Astrocyte (in vitro differentiated cells and primary cell): ENCODE measurements at regions not wholly inside any gene's neighbourhood (a gene's known extent, or its start where the extent isn't known, plus 50 kb on each side); places are given as distances from the start of the nearest gene placed in this dataset.

ENCODE experiments used
- DNase-seq: peaks from one replicate; pipeline ENCODE4 v3.0.0-alpha.2; 2010; ENCODE audit warnings: low read depth
- FAIRE-seq: peaks from 2 replicates; lab custom pipeline; 2011; peaks lifted over from hg19 to GRCh38; lab: Jason Lieb, UNC
- H2AFZ ChIP-seq: 2 replicates; pipeline ENCODE4 v1.6.0; 2012; ENCODE audit warnings: low read depth, low read length, inconsistent platforms
- H3K27ac ChIP-seq: 2 replicates; pipeline ENCODE4 v1.5.1; 2011; ENCODE audit warnings: low read depth, low read length, inconsistent platforms
- H3K27me3 ChIP-seq: 2 replicates; pipeline ENCODE4 v1.6.0; 2011; ENCODE audit warnings: low read length, inconsistent platforms; ENCODE audit not compliant: insufficient read depth
- H3K36me3 ChIP-seq: 2 replicates; pipeline ENCODE4 v1.5.1; 2011; ENCODE audit warnings: low read length, inconsistent platforms; ENCODE audit not compliant: insufficient read depth
- H3K4me1 ChIP-seq: 2 replicates; pipeline ENCODE4 v1.5.1; 2011; ENCODE audit warnings: low read length, inconsistent platforms; ENCODE audit not compliant: insufficient read depth
- H3K4me2 ChIP-seq: 2 replicates; pipeline ENCODE4 v1.6.0; 2012; ENCODE audit warnings: low read length, inconsistent platforms
- H3K4me3 ChIP-seq: 2 replicates; pipeline ENCODE4 v1.5.1; 2011; ENCODE audit warnings: low read depth, mild to moderate bottlenecking, low read length, inconsistent platforms; ENCODE audit not compliant: insufficient read depth
- H3K79me2 ChIP-seq: 2 replicates; pipeline ENCODE4 v1.6.0; 2012; ENCODE audit warnings: mild to moderate bottlenecking, low read length, inconsistent platforms; ENCODE audit not compliant: insufficient read depth
- H3K9ac ChIP-seq: 2 replicates; pipeline ENCODE4 v1.6.0; 2012; ENCODE audit warnings: mild to moderate bottlenecking, low read length, inconsistent platforms
- H3K9me3 ChIP-seq: 2 replicates; pipeline ENCODE4 v1.5.1; 2012; ENCODE audit warnings: low read depth, mild to moderate bottlenecking, low read length, inconsistent platforms; ENCODE audit not compliant: insufficient read depth
- H4K20me1 ChIP-seq: 2 replicates; pipeline ENCODE4 v1.6.0; 2012; ENCODE audit warnings: low read length, inconsistent platforms; ENCODE audit not compliant: insufficient read depth
- H3K27ac Mint-ChIP-seq: one replicate; pipeline ENCODE4 v1.8.0; 2021; ENCODE audit warnings: mild to moderate bottlenecking, mixed read lengths; ENCODE audit not compliant: unreplicated experiment
- H3K27me3 Mint-ChIP-seq: one replicate; pipeline ENCODE4 v1.8.0; 2021; ENCODE audit warnings: low read depth, mixed read lengths; ENCODE audit not compliant: unreplicated experiment
- H3K36me3 Mint-ChIP-seq: one replicate; pipeline ENCODE4 v1.8.0; 2021; ENCODE audit warnings: low read depth, mixed read lengths; ENCODE audit not compliant: unreplicated experiment
- H3K4me1 Mint-ChIP-seq: one replicate; pipeline ENCODE4 v1.8.0; 2021; ENCODE audit warnings: low read depth, mixed read lengths; ENCODE audit not compliant: unreplicated experiment
- H3K4me3 Mint-ChIP-seq: one replicate; pipeline ENCODE4 v1.8.0; 2021; ENCODE audit warnings: mild to moderate bottlenecking, moderate library complexity, mixed read lengths; ENCODE audit not compliant: unreplicated experiment
- H3K9me3 Mint-ChIP-seq: one replicate; pipeline ENCODE4 v1.8.0; 2021; ENCODE audit warnings: mild to moderate bottlenecking, mixed read lengths; ENCODE audit not compliant: unreplicated experiment
- CTCF ChIP-seq: IDR thresholded peaks from 2 replicates; pipeline ENCODE4 v1.5.1; 2011; ENCODE audit warnings: low read depth, mild to moderate bottlenecking, inconsistent platforms, low read length, moderate library complexity; ENCODE audit not compliant: insufficient read depth
- EZH2 ChIP-seq: IDR thresholded peaks from 2 replicates; pipeline ENCODE4 v1.6.1; 2012; ENCODE audit warnings: mild to moderate bottlenecking, low read length, inconsistent platforms; ENCODE audit not compliant: insufficient read depth

- TF ChIP-seq CTCF, result no peak
- no peak for TF ChIP-seq EZH2
- H3K9me3 Mint-ChIP-seq, result peaks cover 14% of the 10 kb centered on the region
- no peaks in the 10 kb centered on the region for H3K4me1 Mint-ChIP-seq
- Histone ChIP-seq H4K20me1 (no peaks in the 10 kb centered on the region), H3K36me3 (no peaks in the 10 kb centered on the region), H3K9ac (no peak overlapping the region), H3K79me2 (no peaks in the 10 kb centered on the region), H3K4me1 (no peaks in the 10 kb centered on the region), H3K4me2 (no peak overlapping the region), H2AFZ (no peak overlapping the region), H3K27me3 (no peaks in the 10 kb centered on the region), H3K27ac (no peak overlapping the region), H3K4me3 (no peak overlapping the region), H3K9me3 (no peaks in the 10 kb centered on the region)
- peaks cover 31% of the 10 kb centered on the region for H3K27me3 Mint-ChIP-seq
- H3K36me3 Mint-ChIP-seq, result no peaks in the 10 kb centered on the region
- no peak overlapping the region for H3K27ac Mint-ChIP-seq
- H3K4me3 Mint-ChIP-seq, result no peak overlapping the region
- no peak for DNase-seq
- no peak for FAIRE-seq
Measured at GRCh38 chr9:93899609-93900435, 55.3 kb downstream of the BARX1 start.

- H3K4me1 Mint-ChIP-seq, result no peaks in the 10 kb centered on the region
- TF ChIP-seq CTCF, result no peak
- no peak for TF ChIP-seq EZH2
- no peak overlapping the region for H3K9ac ChIP-seq
- no peaks in the 10 kb centered on the region for H3K9me3 ChIP-seq
- no peaks in the 10 kb centered on the region for H3K27me3 ChIP-seq
- no peak overlapping the region for H2AFZ ChIP-seq
- no peak overlapping the region for H3K4me2 ChIP-seq
- DNase-seq, result no peak
- H3K9me3 Mint-ChIP-seq, result peaks cover 14% of the 10 kb centered on the region
- peaks cover 28% of the 10 kb centered on the region for H3K27me3 Mint-ChIP-seq
- H3K27ac ChIP-seq, result no peak overlapping the region
- H3K36me3 Mint-ChIP-seq, result no peaks in the 10 kb centered on the region
- H3K4me3 ChIP-seq, result no peak overlapping the region
- no peaks in the 10 kb centered on the region for H3K36me3 ChIP-seq
- FAIRE-seq, result no peak
- H3K4me1 ChIP-seq, result no peaks in the 10 kb centered on the region
- no peaks in the 10 kb centered on the region for H3K79me2 ChIP-seq
- no peak overlapping the region for H3K27ac Mint-ChIP-seq
- H4K20me1 ChIP-seq, result no peaks in the 10 kb centered on the region
- H3K4me3 Mint-ChIP-seq, result no peak overlapping the region
Measured at GRCh38 chr9:93898502-93899426, 56.4 kb downstream of the BARX1 start.
